Nephron progenitor cell (in vitro differentiated cells): ENCODE measurements at regions not wholly inside any gene's neighbourhood (a gene's known extent, or its start where the extent isn't known, plus 50 kb on each side); places are given as distances from the start of the nearest gene placed in this dataset.
A peak's percentile ranks its signal among the peaks of the same experiment; 100 is the strongest.

ENCODE experiments used
- DNase-seq: peaks from one replicate; pipeline ENCODE4 v3.0.0; 2021
- H3K27ac Mint-ChIP-seq: 2 replicates; pipeline ENCODE4 v1.8.0; 2021; ENCODE audit warnings: mild to moderate bottlenecking, moderate library complexity, mixed read lengths
- H3K27me3 Mint-ChIP-seq: 2 replicates; pipeline ENCODE4 v1.8.0; 2021; ENCODE audit warnings: mild to moderate bottlenecking, low read depth, mixed read lengths; ENCODE audit not compliant: poor library complexity
- H3K36me3 Mint-ChIP-seq: 2 replicates; pipeline ENCODE4 v1.8.0; 2021; ENCODE audit warnings: low read depth, mixed read lengths
- H3K4me1 Mint-ChIP-seq: 2 replicates; pipeline ENCODE4 v1.8.0; 2021; ENCODE audit warnings: mixed read lengths
- H3K4me3 Mint-ChIP-seq: 2 replicates; pipeline ENCODE4 v1.8.0; 2021; ENCODE audit warnings: mild to moderate bottlenecking, moderate library complexity, mixed read lengths
- H3K9me3 Mint-ChIP-seq: 2 replicates; pipeline ENCODE4 v1.8.0; 2021; ENCODE audit warnings: mild to moderate bottlenecking, moderate library complexity, mixed read lengths
- TF ChIP-seq, protein P1 (sequence below): fragments of 200-600 bp; sonication (generic); IDR thresholded peaks from 2 replicates; pipeline ENCODE4 v1.5.0; 2021; ENCODE audit warnings: antibody characterized with exemption

- no peak overlapping the region for H3K4me3 Mint-ChIP-seq
- DNase-seq = no peak
- TF ChIP-seq, protein P1, sequence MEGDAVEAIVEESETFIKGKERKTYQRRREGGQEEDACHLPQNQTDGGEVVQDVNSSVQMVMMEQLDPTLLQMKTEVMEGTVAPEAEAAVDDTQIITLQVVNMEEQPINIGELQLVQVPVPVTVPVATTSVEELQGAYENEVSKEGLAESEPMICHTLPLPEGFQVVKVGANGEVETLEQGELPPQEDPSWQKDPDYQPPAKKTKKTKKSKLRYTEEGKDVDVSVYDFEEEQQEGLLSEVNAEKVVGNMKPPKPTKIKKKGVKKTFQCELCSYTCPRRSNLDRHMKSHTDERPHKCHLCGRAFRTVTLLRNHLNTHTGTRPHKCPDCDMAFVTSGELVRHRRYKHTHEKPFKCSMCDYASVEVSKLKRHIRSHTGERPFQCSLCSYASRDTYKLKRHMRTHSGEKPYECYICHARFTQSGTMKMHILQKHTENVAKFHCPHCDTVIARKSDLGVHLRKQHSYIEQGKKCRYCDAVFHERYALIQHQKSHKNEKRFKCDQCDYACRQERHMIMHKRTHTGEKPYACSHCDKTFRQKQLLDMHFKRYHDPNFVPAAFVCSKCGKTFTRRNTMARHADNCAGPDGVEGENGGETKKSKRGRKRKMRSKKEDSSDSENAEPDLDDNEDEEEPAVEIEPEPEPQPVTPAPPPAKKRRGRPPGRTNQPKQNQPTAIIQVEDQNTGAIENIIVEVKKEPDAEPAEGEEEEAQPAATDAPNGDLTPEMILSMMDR = no peak
- H3K27ac Mint-ChIP-seq = no peak overlapping the region
- no peaks in the 10 kb centered on the region for H3K27me3 Mint-ChIP-seq
- H3K36me3 Mint-ChIP-seq = no peaks in the 10 kb centered on the region
- H3K9me3 Mint-ChIP-seq = no peaks in the 10 kb centered on the region
- H3K4me1 Mint-ChIP-seq = peaks cover 31% of the 10 kb centered on the region
Measured at GRCh38 chr1:66443793-66444192, 90.2 kb upstream of the SGIP1 start.

- H3K36me3 Mint-ChIP-seq = no peaks in the 10 kb centered on the region
- DNase-seq = no peak
- H3K9me3 Mint-ChIP-seq = no peaks in the 10 kb centered on the region
- H3K27me3 Mint-ChIP-seq = no peaks in the 10 kb centered on the region
- H3K4me3 Mint-ChIP-seq = no peak overlapping the region
- H3K4me1 Mint-ChIP-seq = peaks cover 31% of the 10 kb centered on the region
- H3K27ac Mint-ChIP-seq = no peak overlapping the region
- TF ChIP-seq, protein P1 = no peak
Measured at GRCh38 chr1:66444438-66445265, 89.3 kb upstream of the SGIP1 start.

- Mint-ChIP-seq H3K27me3 (no peaks in the 10 kb centered on the region), H3K36me3 (no peaks in the 10 kb centered on the region), H3K4me1 (peaks cover 31% of the 10 kb centered on the region), H3K9me3 (no peaks in the 10 kb centered on the region), H3K4me3 (no peak overlapping the region), H3K27ac (peak overlapping the region; percentile 52)
- DNase-seq = no peak
- TF ChIP-seq, protein P1 = no peak
Measured at GRCh38 chr1:66445492-66446181, 88.3 kb upstream of the SGIP1 start.

- Mint-ChIP-seq H3K9me3 (no peaks in the 10 kb centered on the region), H3K4me3 (no peak overlapping the region), H3K36me3 (no peaks in the 10 kb centered on the region), H3K27ac (no peak overlapping the region), H3K4me1 (peaks cover 31% of the 10 kb centered on the region), H3K27me3 (no peaks in the 10 kb centered on the region)
- peak; percentile 27 for DNase-seq
- TF ChIP-seq, protein P1 = peak; percentile 87
Measured at GRCh38 chr1:66446261-66447001, 87.5 kb upstream of the SGIP1 start.

DNA sequence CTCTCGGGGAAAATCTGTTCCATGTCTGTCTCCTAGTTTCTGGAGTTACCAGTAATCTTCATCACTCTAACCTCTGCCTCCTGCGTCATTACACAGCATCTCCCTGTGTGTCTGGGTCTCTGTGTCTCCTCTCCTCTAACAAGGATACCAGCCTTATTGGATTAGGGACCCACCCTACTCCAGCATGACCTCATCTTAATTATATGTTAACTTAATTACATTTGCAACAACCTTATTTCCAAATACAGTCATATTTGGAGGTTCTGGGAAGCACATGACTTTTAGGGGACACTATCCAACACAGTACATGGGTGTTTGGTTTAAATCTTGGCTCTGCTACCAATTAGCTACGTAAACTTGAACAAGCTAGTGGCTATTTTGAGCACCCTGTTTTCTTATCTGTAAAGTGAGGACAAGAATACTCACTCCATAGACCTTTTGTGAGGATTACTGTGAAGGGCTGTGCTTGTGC lies 83.9 kb upstream of the SGIP1 start:
- Mint-ChIP-seq H3K4me1 (peaks cover 16% of the 10 kb centered on the region), H3K27me3 (no peaks in the 10 kb centered on the region), H3K9me3 (no peaks in the 10 kb centered on the region), H3K36me3 (no peaks in the 10 kb centered on the region), H3K27ac (no peak overlapping the region), H3K4me3 (no peak overlapping the region)
- TF ChIP-seq, protein P1 = no peak
- no peak for DNase-seq
